HepG2 (cell line): ENCODE measurements at regions not wholly inside any gene's neighbourhood (a gene's known extent, or its start where the extent isn't known, plus 50 kb on each side); places are given as distances from the start of the nearest gene placed in this dataset.
A peak's percentile ranks its signal among the peaks of the same experiment; 100 is the strongest.

Experiments
- CHD2 ChIP-seq: IDR thresholded peaks from 2 replicates; pipeline ENCODE4 v1.6.1; 2011; ENCODE audit warnings: low read depth, low read length, improper control_type of control experiment
- GATAD2A ChIP-seq: IDR thresholded peaks from 2 replicates; pipeline ENCODE4 v1.6.1; 2016
- JDP2 ChIP-seq: sonication (generic); formaldehyde crosslinking; IDR thresholded peaks from 2 replicates; pipeline ENCODE4 v1.8.1; 2022; ENCODE audit warnings: missing genetic modification reagents, borderline replicate concordance
- KDM5A ChIP-seq: fragments of 200-600 bp; sonication (generic); IDR thresholded peaks from 2 replicates; pipeline ENCODE4 v1.7.0; 2018; ENCODE audit warnings: antibody characterized with exemption, mild to moderate bottlenecking, low read length, borderline replicate concordance
- KLF12 ChIP-seq: sonication (generic); formaldehyde crosslinking; IDR thresholded peaks from 2 replicates; pipeline ENCODE4 v1.4.0; 2020; ENCODE audit warnings: missing genetic modification reagents, borderline replicate concordance
- MEIS2 ChIP-seq: sonication (generic); formaldehyde crosslinking; IDR thresholded peaks from 2 replicates; pipeline ENCODE4 v1.9.0; 2021; ENCODE audit warnings: mild to moderate bottlenecking, missing genetic modification reagents
- NR2C2 ChIP-seq: sonication (generic); formaldehyde crosslinking; IDR thresholded peaks from 2 replicates; pipeline ENCODE4 v1.4.0; 2020; ENCODE audit warnings: missing genetic modification reagents, mild to moderate bottlenecking, moderate library complexity, borderline replicate concordance
- PHB2 ChIP-seq: fragments of 450-650 bp; IDR thresholded peaks from 2 replicates; pipeline ENCODE4 v1.6.1; 2018; ENCODE audit not compliant: partially characterized antibody
- RFX3 ChIP-seq: IDR thresholded peaks from 2 replicates; pipeline ENCODE4 v1.6.1; 2016; ENCODE audit warnings: missing biosample characterization, missing genetic modification reagents
- SOX6 ChIP-seq, 2 experiments: fragments of 450-650 bp in 1 of 2; sonication (generic) in 1 of 2; formaldehyde crosslinking in 1 of 2; IDR thresholded peaks; 2 replicates each; pipeline versions ENCODE4 v1.4.0 to v1.6.1; 2017 to 2020; ENCODE audit warnings: antibody characterized with exemption in 1 of 2, mild to moderate bottlenecking in 1 of 2, missing genetic modification reagents in 1 of 2
- YY1 ChIP-seq: IDR thresholded peaks from 2 replicates; pipeline ENCODE4 v1.6.1; 2011; ENCODE audit warnings: low read length, low read depth, moderate library complexity, mild to moderate bottlenecking; ENCODE audit not compliant: insufficient read depth, insufficient replicate concordance
- ZBTB20 ChIP-seq: sonication (generic); formaldehyde crosslinking; IDR thresholded peaks from 2 replicates; pipeline ENCODE4 v1.8.1; 2023; ENCODE audit warnings: missing genetic modification reagents, low read depth, mild to moderate bottlenecking, borderline replicate concordance
- ZNF281 ChIP-seq: sonication (generic); formaldehyde crosslinking; IDR thresholded peaks from 2 replicates; pipeline ENCODE4 v1.4.0; 2020; ENCODE audit warnings: missing genetic modification reagents, borderline replicate concordance
- ZNF446 ChIP-seq: sonication (generic); formaldehyde crosslinking; IDR thresholded peaks from 2 replicates; pipeline ENCODE4 v1.5.0; 2020; ENCODE audit warnings: mild to moderate bottlenecking, missing genetic modification reagents
- ZNF678 ChIP-seq: sonication (generic); formaldehyde crosslinking; IDR thresholded peaks from 2 replicates; pipeline ENCODE4 v1.4.0; 2020; ENCODE audit warnings: mild to moderate bottlenecking, missing genetic modification reagents
- ZNF788 ChIP-seq: sonication (generic); formaldehyde crosslinking; IDR thresholded peaks from 2 replicates; pipeline ENCODE4 v1.5.0; 2020; ENCODE audit warnings: mild to moderate bottlenecking, missing genetic modification reagents, borderline replicate concordance
- TF ChIP-seq, protein P1 (sequence below): sonication (generic); formaldehyde crosslinking; IDR thresholded peaks from 2 replicates; pipeline ENCODE4 v1.4.0; 2020; ENCODE audit warnings: mild to moderate bottlenecking, low read depth, missing genetic modification reagents
- TF ChIP-seq, protein P2 (sequence below): sonication (generic); formaldehyde crosslinking; IDR thresholded peaks from 2 replicates; pipeline ENCODE4 v1.8.1; 2023; ENCODE audit warnings: mild to moderate bottlenecking, missing genetic modification reagents, borderline replicate concordance

- TF ChIP-seq KDM5A (no peak), GATAD2A (CRISPR knock-in tag) (no peak), JDP2 (CRISPR knock-in tag) (no peak), ZBTB20 (CRISPR knock-in tag) (no peak), MEIS2 (CRISPR knock-in tag) (no peak), YY1 (peak; percentile 48), ZNF281 (CRISPR knock-in tag) (peak; percentile 68; the same call in 1 of the 2 replicates), CHD2 (0 out of 2 replicates have a peak, but pooled peaks have one; percentile 20), SOX6 (IDR thresholded peaks at IDR 0.05) (no peak), SOX6 (CRISPR knock-in tag; IDR thresholded peaks at IDR 0.05) (0 out of 2 replicates have a peak, but pooled peaks have one; percentile 30), ZNF446 (CRISPR knock-in tag) (no peak), KLF12 (CRISPR knock-in tag) (no peak), NR2C2 (no peak), ZNF788 (CRISPR knock-in tag) (no peak), ZNF678 (CRISPR knock-in tag) (no peak), PHB2 (no peak), RFX3 (CRISPR knock-in tag) (no peak)
- TF ChIP-seq, protein P1, sequence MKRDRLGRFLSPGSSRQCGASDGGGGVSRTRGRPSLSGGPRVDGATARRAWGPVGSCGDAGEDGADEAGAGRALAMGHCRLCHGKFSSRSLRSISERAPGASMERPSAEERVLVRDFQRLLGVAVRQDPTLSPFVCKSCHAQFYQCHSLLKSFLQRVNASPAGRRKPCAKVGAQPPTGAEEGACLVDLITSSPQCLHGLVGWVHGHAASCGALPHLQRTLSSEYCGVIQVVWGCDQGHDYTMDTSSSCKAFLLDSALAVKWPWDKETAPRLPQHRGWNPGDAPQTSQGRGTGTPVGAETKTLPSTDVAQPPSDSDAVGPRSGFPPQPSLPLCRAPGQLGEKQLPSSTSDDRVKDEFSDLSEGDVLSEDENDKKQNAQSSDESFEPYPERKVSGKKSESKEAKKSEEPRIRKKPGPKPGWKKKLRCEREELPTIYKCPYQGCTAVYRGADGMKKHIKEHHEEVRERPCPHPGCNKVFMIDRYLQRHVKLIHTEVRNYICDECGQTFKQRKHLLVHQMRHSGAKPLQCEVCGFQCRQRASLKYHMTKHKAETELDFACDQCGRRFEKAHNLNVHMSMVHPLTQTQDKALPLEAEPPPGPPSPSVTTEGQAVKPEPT (CRISPR knock-in tag): no peak
- TF ChIP-seq, protein P2, sequence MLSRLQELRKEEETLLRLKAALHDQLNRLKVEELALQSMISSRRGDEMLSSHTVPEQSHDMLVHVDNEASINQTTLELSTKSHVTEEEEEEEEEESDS: no peak
- TF ChIP-seq, all 625 proteins: peak for 16
Observed at GRCh38 chrX:9342561-9343051, 122.3 kb upstream of the TBL1X start (continued).
